Activated CD4-positive, alpha-beta T cell treated with anti-CD3 and anti-CD28 coated beads for 1 hour (primary cell): ENCODE measurements at regions not wholly inside any gene's neighbourhood (a gene's known extent, or its start where the extent isn't known, plus 50 kb on each side); places are given as distances from the start of the nearest gene placed in this dataset.
"Not testable (repeated sequence)": the region's sequence is repeated elsewhere in the genome, so short reads cannot be mapped to it uniquely, and the experiment has no call there.

Experiments used
- DNase-seq: peaks from one replicate; pipeline ENCODE4 v3.0.0-alpha.2; 2020

DNA sequence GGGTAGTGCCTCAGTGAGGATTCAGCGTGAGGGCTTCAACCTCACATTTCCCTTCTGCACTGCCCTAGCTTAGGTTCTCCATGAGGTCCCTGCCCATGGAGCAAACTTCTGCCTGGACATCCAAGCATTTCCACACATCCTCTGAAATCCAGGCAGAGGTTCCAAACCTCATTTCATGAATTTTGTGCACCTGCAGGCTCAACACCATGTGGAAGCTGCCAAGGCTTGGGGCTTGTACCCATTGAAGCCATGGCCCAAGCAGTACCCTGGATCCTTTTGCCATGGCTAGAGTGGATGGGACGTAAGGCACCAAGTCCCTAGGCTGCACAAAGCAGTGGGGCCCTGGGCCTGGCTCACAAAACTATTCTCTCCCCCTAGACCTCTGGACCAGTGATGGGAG lies 877.1 kb upstream of the KLHL1 start:
- DNase-seq, result no peak

- DNase-seq, result not testable (repeated sequence)
These were observed 873.0 kb upstream of the KLHL1 start for GRCh38 chr13:70981219-70981618.

GRCh38 chr13:70969321-70969720 lies 861.1 kb upstream of the KLHL1 start:
- no peak for DNase-seq

- DNase-seq, result no peak
These were observed 859.3 kb upstream of the KLHL1 start for GRCh38 chr13:70967564-70967963.

GRCh38 chr13:70964874-70965273 lies 856.6 kb upstream of the KLHL1 start:
- DNase-seq, result no peak

DNA sequence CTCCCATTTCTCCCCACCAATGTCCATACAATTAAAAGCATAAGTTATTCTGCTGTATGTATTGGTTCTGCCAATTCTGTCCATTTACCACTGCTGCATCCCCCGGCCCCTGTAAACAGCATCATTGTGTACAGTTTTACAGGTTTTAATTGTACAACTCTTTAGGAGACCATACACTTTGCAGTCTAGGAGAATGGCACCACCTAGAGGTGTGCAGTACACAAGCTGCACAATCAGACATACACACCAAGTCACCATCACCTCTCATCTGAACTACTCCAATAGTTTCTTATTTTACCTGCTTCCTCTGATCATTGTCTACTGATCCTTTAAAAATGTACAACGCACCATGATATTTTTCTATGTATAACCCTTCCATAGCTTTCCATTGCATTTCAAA lies 855.9 kb upstream of the KLHL1 start:
- DNase-seq, result no peak

GRCh38 chr13:70960841-70961443 lies 852.7 kb upstream of the KLHL1 start:
- no peak for DNase-seq

DNA sequence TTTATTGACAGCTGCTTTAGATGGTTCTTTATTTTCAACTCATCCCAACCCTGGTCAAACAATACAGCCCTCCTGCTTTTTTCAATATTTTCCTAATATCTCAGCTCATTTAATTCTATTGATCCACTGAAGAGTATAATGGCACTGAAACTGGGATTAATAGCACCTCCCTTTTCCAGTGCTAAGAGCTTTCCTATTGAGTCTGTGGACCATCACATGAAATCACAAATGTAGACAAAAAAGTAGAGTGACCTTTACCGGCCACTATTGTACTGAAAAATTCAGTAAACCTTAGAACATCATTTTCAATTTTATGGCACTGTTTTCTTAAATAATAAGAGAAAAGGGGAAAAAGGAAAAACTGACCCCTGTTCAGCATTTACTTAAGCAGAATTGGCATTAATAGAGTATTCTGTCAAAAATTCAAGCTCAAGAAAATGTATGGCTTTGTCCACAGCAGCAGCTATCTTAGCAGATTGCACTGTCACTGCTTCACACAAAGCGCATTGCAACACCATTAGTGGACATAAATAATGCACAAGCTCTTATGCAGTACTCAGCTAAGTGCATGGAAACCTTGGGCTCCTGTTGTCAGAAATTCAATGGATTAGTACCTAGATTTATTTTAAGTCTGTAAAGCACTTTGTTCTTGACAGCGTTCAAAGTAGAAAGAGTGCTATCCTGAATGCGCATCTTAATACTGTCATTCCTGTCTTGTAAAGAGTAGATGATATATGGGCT lies 851.0 kb upstream of the KLHL1 start:
- no peak for DNase-seq

DNA sequence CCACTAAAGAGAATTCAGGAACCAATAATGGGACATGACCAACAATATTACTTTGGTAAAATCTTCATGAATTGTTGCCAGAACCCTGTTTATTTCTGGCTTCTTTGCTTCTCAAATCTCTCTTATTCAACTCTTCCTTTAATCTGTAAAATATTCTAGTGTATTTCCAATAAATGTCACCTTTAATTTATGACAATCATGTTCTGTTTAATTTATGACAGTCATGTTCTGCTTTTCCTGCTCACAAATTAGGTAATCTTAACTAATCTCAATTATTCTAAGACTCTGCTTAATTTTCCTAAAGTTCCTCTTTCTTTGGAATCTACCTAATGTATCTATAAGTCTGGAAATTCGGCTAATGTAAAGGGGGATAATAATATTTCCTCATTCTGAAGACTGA lies 847.6 kb upstream of the KLHL1 start:
- no peak for DNase-seq

GRCh38 chr13:70950664-70951063 lies 842.4 kb upstream of the KLHL1 start:
- no peak for DNase-seq

- DNase-seq, result no peak
These were observed 837.3 kb upstream of the KLHL1 start for GRCh38 chr13:70945506-70945905.

GRCh38 chr13:70941454-70941853 lies 833.2 kb upstream of the KLHL1 start:
- DNase-seq, result no peak

DNA sequence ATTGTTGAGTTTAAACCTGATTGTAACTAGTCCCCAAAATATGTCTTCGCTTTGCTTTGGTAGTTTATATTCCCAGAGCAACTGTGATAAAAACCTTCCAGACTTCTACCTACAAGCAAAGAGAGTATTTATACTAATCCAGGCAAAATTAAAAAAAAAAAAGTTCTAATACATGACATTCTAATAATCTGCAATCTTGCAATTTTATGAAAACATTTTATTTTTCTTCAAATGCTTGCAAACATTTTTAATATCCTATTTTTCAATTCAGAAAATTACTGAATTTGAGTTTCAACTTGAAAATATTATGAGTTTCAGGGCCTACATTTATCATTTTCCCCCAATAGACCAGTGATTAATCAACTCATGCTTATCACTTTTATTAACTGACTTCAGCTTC lies 830.2 kb upstream of the KLHL1 start:
- no peak for DNase-seq

- no peak for DNase-seq
These were observed 824.3 kb upstream of the KLHL1 start for GRCh38 chr13:70932511-70932910.

DNA sequence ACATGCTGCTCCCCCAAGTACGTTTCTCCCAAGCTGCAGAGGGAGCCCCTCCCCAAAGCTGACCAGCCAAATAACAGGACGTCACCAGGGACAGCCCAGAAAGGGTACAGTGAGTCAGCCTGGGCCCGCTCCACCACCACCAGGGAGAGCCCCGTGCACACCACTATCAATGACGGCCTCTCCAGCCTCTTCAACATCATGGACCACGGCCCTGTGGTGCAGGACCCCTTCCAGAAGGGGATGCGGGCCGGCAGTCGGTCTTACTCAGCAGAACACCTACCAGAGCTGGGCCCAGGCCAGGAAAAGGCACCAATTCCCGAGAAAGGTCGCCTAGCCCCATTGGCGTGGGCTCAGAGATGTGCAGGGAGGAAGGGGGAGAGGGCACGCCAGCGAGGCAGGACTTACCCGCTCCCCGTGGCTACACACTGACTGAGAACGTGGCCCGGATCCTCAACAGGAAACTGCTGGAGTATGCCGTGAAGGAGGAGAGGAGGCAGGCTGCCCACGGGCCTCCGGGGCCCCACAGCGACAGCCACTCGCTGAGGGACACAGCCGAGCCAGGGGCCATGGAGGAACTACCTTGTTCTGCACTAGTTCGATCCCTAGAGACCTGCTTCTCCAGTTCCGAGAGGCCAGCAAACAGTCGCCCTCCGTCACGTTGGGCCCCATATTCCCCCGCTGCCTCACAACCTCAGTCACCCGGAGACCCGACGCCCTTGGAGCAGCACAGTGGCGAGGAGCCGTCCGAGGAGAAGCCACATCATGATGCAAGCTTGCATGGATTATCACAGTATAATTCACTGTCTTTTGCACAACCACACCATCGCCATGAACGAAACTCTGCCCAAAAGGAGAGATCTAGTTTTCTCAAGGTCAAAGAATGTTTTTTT lies 815.9 kb upstream of the KLHL1 start:
- DNase-seq, result no peak

DNA sequence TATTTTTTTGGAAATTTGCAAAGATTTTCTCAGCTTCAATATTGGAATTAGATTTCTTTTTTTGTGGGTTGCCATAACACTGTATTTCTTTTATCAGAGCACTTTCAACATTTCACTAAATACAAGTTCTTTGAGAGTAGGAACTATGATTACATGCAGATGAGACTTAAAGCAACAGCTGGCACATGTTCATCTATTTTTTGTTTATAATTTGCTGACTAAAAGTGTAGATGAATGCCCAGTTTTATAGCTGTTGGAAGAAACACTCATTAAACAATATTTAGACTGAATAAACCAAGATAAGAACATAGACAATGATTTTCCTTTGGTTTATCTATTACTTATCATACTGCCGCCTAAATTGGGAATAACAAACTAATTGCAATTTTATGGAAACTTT lies 803.0 kb upstream of the KLHL1 start:
- DNase-seq, result no peak

GRCh38 chr13:70908795-70909194 lies 800.5 kb upstream of the KLHL1 start:
- no peak for DNase-seq

GRCh38 chr13:70905035-70905434 lies 796.8 kb upstream of the KLHL1 start:
- DNase-seq, result no peak

DNA sequence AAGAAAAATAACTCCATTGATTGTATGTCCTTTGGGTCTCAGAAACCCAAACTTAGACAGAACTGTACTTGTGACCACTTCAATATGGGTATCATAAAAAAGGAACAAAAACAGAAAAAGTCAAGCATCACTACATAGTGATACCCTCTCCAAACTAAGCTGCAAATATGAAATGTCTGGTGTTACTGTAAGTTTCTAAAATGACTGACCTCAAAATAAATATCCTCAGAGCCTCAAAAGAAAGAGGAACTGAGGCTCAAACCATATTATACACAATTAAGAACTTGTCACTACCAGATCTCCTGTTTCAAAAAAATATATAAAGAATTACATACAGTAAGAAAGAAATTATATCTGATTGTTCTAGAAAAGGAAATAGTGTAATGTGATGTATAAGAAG lies 787.9 kb upstream of the KLHL1 start:
- no peak for DNase-seq

DNA sequence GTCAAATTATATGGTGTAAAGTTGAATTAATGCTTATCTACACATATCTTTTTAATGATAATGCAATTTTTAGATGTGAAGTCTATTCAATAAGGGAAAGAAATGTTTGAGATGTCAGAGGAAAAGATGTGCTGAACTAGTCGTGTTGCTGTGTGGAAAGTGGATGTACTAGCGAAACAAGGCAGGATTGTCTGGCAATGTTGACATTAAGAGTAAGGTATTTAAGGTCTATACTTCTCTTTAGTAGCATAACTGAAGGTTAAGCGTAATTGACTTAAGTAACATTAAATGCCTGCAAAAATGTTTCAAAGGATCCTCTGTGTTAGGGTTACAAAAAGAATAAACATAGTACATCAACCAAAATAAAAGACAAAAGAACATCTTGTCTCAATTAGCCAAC lies 787.3 kb upstream of the KLHL1 start:
- no peak for DNase-seq

GRCh38 chr13:70894258-70894657 lies 786.0 kb upstream of the KLHL1 start:
- DNase-seq, result no peak

- no peak for DNase-seq
These were observed 785.6 kb upstream of the KLHL1 start for GRCh38 chr13:70893832-70894231.

GRCh38 chr13:70890289-70890688 lies 782.0 kb upstream of the KLHL1 start:
- no peak for DNase-seq

DNA sequence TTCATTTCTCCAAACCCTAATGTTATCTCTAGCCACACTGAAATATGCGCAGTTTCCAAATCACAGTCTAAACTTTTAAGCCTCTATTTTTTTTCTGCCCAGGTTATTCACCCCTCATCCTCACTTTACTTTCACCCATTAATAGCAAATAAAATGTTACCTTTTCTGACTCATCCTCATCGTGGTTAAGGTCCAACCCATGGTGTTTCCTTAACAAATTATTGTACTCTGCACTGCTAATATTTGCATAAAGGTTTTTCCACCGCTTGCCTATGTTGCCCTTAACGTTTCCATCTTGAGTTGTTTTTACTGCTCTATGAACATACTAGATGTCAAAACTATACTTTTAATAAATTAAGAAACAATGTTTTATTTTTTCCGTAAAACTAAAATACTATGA lies 780.9 kb upstream of the KLHL1 start:
- no peak for DNase-seq
